AG10803 (cell line): ENCODE measurements at regions not wholly inside any gene's neighbourhood (a gene's known extent, or its start where the extent isn't known, plus 50 kb on each side); places are given as distances from the start of the nearest gene placed in this dataset.
"Not testable (repeated sequence)": the region's sequence is repeated elsewhere in the genome, so short reads cannot be mapped to it uniquely, and the experiment has no call there.

Experiments used
- DNase-seq: peaks from one replicate; pipeline ENCODE4 v3.0.0; 2010; ENCODE audit warnings: low read depth
- H3K4me3 ChIP-seq: 2 replicates; pipeline ENCODE4 v1.5.1; 2011; ENCODE audit warnings: mild to moderate bottlenecking, low read length, control low read depth
- TF ChIP-seq, protein P1 (sequence below): conservative IDR thresholded peaks from 2 replicates; pipeline ENCODE4 v1.5.1; 2011; ENCODE audit warnings: mild to moderate bottlenecking, low read length, control low read depth, inconsistent platforms

DNA sequence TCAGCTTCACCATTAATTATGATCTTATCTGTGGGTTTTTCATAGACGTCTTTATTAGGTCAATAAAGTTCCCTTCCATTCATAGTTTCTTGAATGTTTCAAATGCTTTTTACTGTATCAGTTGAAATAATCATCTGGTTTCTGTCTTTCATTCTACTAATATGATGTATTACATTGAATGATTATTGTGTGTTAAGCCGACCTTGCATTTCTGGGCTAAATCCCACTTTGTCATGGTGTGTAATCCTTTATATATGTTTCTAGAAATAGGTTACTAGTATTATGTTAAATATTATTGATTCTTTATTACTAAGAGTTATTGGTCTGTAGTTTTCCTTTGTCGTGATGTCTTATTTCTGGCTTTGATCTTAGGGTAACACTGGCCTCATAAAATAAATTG lies 134.9 kb downstream of the FASLG start:
- TF ChIP-seq, protein P1, sequence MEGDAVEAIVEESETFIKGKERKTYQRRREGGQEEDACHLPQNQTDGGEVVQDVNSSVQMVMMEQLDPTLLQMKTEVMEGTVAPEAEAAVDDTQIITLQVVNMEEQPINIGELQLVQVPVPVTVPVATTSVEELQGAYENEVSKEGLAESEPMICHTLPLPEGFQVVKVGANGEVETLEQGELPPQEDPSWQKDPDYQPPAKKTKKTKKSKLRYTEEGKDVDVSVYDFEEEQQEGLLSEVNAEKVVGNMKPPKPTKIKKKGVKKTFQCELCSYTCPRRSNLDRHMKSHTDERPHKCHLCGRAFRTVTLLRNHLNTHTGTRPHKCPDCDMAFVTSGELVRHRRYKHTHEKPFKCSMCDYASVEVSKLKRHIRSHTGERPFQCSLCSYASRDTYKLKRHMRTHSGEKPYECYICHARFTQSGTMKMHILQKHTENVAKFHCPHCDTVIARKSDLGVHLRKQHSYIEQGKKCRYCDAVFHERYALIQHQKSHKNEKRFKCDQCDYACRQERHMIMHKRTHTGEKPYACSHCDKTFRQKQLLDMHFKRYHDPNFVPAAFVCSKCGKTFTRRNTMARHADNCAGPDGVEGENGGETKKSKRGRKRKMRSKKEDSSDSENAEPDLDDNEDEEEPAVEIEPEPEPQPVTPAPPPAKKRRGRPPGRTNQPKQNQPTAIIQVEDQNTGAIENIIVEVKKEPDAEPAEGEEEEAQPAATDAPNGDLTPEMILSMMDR: no peak
- no peak for DNase-seq
- no peak overlapping the region for H3K4me3 ChIP-seq

DNA sequence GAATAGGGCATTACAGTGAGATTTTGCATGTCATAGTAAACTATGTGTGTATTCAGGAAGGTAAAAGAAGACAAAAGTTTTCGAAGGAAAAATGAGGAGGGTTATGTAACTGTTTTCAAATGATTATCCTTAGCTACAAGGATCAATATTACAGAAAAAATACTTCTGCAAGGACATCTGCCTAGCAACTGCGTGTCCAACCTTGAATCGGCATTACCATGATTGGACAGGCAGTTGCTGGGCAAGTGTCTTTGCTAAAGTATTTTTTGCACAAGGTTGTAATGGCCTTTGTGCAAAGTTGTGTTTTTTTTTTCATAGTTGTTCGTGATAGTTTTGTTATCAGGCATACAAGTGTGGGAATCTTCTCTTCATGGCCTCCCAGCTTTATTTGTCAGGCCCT lies 136.8 kb downstream of the FASLG start:
- H3K4me3 ChIP-seq: no peak overlapping the region
- TF ChIP-seq, protein P1: no peak
- no peak for DNase-seq

DNA sequence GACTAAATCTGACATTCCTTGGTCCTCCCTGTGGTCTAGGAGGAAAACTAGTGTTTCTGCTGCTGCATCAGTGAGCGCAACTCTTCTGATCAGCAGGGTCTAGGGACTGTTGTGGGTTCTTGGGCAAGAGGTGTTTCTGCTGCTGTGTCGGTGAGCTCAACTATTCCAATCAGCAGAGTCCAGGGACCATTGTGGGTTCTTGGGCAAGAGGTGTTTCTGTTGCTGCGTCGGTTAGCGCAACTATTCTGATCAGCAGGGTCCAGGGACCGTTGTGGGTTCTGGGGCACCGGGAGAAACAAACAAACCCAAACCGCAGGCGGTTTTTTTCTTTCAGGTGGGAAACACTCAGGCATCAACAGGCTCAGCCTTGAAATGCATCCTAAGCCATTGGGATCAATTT lies 140.9 kb downstream of the FASLG start:
- not testable (repeated sequence) for H3K4me3 ChIP-seq, DNase-seq

DNA sequence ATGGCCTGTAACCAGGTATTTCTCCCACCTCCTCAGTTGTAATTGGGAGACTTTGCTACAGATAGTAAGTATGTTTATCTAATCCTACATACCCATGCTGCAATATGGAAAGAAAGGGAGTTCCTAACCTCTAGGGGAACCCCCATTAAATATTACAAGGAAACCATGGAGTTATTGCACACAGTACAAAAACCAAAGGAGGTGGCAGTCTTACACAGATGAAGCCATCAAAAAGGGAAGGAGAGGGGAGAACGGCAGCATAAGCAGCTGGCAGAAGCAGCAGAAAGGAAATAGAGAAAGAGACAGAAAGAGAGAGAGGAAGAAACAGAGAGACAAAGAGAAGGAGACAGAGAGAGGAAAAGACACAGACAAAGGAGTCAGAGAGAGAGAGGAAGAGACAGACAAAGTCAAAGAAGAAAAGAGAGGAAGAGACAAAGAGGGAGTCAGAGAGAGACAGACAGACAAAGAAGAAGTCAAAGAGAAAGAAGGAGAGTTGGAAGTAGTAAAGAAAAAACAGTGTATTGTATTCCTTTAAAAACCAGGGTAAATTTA lies 142.9 kb downstream of the FASLG start:
- H3K4me3 ChIP-seq: no peak overlapping the region
- no peak for DNase-seq
- TF ChIP-seq, protein P1: no peak

DNA sequence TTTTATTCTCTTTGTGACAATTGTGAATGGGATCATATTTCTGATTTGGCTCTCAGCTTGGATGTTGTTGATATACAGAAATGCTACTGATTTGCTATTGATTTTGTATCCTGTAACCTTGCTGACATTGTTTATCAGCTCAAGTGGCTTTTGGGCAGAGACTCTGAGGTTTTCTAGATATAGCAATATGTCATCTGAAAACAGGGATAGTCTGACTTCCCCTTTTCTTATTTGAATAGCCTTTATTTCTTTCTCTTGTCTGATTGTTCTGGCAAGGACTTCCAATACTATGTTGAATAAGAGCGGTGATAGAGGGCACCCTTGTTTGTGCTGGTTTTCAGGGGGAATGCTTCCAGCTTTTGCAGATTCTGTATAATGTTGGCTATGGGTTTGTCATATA lies 150.8 kb downstream of the FASLG start:
- H3K4me3 ChIP-seq: no peak overlapping the region
- DNase-seq: no peak
- TF ChIP-seq, protein P1: no peak

DNA sequence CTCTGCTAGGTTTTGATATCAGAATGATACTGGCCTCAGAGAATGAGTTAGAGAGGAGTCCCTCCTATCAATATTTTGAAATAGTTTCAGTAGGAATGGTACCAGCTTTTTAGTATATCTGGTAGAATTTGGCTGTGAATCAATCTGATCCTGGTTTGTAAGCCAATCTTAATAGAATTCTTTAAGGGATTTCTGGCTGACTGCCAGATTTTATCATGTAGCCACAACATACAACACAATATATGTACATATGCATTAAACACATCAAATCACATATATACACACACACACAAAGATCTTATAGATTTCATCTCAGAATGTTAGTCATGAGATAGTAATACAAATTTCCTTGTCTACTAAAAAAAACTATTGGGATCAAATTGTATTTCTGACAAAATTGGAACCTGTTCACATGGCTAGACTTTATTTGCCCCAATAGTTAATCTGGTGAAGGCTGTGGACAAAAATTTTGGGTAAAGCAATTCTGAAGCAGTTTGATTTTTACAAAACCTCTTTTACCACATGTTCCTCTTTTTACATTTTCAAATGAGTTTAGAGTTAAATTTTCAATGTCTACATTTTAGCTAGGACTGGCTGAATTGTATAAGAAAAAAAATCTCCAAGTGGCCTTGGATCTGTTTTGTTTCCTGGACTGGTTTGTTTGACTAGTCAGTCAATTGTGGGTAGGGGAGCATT lies 151.7 kb downstream of the FASLG start:
- TF ChIP-seq, protein P1: no peak
- no peak for DNase-seq
- no peak overlapping the region for H3K4me3 ChIP-seq

DNA sequence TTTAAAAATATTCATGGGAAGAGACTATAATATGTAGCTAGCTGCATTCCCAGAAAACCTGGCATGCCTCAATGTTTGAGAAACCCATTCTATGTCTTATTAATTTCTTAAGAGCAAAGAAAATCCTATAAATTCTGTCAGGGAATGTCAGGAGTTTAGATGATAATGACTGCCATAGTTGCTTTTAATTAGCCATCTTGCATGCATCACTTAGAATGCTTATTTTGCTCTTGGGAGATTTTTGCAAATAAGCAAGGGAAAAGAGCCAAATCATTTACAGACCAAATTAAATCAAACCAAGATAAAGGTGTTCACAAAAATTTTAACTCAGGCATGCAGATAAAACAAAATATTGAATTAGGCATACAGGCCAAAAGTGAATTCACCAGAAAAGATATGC lies 152.8 kb downstream of the FASLG start:
- no peak for DNase-seq
- no peak overlapping the region for H3K4me3 ChIP-seq
- TF ChIP-seq, protein P1: no peak
